ENCODE measurements at regions not wholly inside any gene's neighbourhood (a gene's known extent, or its start where the extent isn't known, plus 50 kb on each side); places are given as distances from the start of the nearest gene placed in this dataset.

DNA sequence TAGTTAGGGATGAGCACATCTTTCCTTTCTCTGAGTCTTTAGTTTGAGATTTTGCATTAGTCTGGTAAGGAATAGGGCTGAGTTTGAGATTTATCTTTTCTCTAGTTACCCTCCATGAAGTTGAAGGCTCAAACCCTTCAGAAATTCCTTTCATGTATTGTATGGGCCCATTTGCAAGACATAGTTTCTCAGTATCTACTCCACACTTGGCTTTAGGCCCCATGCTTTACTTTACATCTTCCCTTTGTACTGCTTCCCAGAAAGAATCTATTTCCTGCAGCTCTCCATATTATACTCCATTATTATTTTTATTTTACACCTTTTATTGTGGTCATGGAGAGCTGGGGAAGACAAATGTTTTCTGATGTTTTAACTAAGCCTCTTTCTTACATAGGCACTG lies 1038.2 kb downstream of the TECRL start:
- intact Hi-C loops (cut with DNase I) = no loop called here
- no peak for DNase-seq

DNA sequence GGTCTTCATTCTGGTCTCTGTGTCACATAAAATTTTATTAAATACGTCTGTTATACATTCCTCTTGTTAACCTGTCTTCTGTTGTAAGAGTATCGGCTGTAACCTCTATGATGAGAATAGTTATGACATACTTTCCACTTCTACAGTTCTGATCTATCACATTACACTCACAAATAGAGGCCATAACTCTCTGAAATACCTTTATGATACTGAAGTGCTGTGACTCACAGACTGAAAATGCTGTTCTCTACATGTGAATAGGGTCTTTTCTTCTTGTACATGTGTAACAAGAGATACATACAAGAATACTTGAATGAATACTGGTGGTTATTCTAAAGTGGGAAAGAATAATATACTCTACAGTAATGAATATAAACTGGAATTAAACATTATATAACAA lies 1047.6 kb downstream of the TECRL start:
- intact Hi-C loops (cut with DNase I) = no loop called here
- DNase-seq = no peak

DNA sequence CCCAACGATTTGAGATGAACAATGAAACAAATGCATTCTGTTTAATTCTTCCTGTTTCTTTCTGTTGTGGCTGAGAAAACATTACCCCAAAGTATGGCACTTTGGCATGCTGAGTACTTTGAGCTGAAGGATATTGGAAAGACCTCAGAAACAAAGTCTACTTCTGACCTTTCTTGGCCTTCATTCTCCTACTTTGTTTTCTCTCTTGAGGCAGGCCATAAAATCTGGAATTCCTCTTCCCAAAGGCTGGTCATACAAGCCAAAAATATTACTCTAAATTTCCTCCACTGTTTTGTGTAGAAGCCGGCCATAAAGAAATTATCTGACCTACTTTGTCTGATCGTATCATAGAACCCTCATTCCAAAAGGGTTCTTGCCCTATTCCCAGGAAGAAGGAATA lies 1048.2 kb downstream of the TECRL start:
- intact Hi-C loops (cut with DNase I) = no loop called here

DNA sequence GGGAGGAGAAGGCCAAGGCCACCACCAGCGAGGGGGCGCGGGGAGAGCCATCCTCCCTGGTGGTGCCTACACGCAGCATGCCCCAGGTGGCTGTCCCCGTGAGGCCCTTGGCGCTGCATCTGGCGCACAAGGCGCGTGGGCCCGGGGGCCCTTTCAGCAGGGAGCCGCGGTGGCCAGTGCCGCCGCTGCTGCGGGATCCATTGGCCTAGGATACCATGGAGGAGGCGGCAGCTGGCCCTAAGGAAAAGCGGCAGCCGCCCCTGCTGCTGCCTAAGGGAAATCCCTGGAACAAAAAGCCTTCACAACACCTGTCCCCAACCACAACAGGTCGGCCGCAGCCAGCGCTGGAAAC lies 1059.6 kb downstream of the TECRL start:
- intact Hi-C loops (cut with DNase I) = no loop called here

More for the DNA sequence above, 1048.2 kb downstream of the TECRL start:
- no peak for DNase-seq

DNA sequence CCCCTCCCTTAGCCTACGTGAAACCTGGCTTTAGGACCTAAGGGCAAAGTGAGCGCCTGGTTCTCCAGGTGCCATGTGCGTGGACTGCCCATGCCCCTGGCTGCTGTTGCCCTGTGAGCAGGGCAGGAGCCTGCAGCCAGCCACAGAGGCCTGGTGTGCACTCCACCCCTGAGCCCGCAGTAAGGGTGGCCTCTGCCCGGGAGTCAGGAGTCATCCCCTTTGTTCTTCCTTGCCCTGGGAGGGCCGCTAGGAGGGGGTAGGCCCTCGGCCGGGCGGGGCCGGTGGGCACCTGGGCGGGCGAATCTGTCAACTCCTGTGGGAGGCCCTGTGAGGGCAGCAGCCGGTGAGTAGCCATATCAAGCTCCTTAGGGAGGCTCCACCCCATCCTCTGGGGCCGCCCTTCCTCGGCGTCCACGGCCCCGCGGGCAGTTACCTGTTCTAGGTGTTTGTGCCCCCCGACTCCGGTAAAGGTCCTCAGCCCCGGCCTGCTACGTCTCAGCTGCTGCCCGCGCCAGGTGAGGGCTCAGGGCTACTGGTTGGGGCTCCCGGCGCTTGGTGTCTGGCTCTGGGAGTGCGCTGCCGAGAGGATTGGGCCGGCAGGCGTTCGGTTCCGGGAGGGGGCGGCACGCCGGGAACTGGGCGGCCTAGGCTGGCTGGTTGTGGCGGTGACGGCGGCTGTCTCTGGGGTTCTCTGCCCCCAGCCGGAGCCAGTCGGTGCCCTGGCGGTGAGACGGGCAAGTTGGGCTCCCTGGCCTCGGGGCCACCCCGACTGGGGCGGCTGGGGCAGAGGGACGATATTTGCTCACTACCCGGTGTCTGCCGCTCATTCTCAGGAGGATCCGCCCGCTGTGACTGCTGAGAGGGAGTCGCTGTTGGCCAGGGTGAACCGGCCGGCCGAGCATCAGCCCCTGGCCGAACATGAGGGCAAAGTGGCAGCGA lies 1060.2 kb downstream of the TECRL start:
- DNase-seq = peak in 2 of 42 donors; percentile 3 to 14
- intact Hi-C loops (cut with DNase I) = no loop called here

More for the DNA sequence above, 1059.6 kb downstream of the TECRL start:
- DNase-seq = no peak

DNA sequence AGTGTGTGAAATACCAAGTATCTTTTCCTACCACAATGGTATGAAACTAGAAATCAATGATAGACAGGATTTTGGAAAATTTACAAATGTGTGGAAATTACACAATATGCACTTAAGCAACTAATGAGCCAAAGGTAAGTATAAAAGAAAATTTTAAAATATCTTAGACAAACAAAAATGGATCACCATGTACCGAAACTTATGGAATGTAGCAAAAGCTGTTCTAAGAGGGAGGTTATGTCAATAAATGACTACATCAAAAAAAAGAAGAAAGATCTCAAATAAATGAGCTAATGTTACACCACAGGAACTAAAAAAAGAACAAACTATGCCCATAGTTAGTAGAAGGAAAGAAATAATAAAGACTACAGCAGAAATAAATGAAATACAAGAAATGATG lies 1084.1 kb downstream of the TECRL start:
- no peak for DNase-seq
- intact Hi-C loops (cut with DNase I) = no loop called here

DNA sequence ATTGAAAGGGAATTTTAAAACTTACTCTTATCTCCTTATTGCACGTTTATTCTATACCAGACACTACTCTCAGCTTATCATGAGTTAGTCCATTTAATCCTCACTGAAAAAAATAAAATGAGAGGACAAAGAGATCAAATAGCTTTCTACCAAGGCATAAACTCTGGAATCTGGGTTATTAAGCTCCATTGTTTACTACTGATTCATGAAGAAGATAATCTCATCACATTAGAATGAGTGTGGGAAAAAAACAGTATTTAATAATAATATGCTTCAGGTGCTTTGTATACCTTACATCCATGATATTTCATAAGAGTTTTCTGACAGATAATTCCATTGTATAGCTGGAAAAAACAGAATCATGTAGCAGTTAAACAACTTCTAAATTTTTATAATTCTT lies 1092.6 kb downstream of the TECRL start:
- intact Hi-C loops (cut with DNase I) = no loop called here
- no peak for DNase-seq

DNA sequence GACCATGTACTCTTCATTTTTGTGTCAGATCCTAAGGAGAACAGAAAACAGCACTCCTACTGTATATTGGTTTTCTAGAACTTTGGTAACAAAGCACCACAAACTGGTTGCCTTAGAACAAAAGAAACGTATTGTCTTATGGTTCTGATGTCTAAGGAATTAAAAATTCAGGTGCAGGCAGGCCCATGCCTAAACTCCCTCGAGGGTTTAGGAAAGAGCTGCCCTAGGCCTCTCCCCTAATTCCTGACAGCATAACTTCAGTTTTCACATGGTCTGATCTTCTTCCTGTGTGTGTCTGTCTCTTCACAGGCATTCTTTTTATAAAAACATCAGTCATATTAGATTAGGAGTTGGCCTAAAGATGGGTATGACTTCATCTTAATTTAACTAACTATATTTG lies 1093.6 kb downstream of the TECRL start:
- DNase-seq = no peak
- intact Hi-C loops (cut with DNase I) = no loop called here

DNA sequence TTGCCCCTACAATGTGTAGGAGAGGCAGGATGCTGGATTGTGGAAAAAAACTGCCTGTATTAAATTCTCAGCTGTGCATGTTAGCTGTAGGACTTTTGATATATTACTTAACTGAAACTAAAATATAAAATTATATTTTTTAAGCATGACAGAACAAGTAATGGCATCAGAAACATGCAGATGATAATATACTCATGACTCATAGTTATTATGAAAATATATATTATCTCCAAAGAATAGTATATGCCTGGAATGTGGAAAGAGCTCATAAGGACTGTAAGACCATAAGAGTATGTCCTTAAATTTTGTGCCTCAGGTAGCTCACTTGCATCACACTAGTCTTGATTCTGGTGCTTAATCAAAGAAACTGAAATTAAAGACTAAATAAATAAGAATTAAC lies 1100.6 kb downstream of the TECRL start:
- no peak for DNase-seq
- intact Hi-C loops (cut with DNase I) = no loop called here

DNA sequence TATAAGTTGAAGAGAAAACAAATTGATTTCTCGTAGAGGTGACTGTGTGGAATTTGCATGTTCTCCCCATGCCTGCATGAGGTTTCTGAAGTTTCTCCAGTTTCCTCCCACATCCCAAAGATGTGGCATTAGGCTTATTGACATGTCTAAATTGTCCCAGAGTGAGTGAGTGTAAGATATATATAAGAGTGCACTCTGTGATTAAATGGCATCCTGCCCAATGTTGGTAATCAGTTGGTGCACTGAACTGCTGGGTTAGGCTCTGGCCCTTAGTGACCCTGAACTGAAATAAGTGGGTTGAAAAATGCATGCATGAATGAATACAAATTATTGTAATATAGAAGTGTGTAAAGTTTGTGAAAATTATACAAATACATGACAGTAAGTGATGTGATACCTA lies 1106.5 kb downstream of the TECRL start:
- DNase-seq = no peak
- intact Hi-C loops (cut with DNase I) = no loop called here

DNA sequence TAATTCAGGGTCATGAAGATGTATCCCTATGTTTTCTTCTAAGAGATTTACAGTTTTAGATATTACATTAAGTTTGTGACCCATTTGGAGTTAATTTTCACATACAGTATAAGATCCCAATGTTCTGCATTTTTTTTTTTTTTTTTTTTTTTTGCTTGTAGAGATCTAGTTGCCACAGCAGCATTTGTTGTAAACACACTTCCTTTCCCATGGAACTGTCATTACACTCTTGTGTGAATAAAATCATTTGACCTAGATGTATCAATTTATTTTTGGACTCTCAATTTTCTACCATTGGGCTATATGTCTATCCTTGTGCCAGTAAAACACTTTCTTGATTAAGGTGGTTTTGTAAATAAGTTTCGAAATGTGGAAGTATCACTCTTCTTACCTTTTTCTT lies 1107.2 kb downstream of the TECRL start:
- intact Hi-C loops (cut with DNase I) = no loop called here
- no peak for DNase-seq

DNA sequence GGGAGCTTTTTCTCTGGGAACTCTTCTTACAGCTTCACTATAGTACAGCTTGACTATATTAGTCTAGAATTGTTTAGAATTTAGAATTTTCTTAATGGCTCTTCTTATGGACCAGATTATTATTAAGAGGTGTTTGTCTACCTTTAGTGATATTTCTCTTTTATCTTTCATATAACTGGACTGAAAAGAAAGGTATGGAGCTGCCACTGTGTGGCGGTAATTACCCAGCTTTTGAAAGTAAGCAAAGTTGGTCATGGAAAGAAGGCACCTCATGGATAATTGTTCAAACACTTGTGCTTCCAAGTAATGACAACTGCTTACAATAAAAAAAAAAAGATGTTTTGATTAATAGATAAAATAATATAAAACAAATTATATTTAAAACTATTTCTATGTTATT lies 1112.5 kb downstream of the TECRL start:
- DNase-seq = no peak
- intact Hi-C loops (cut with DNase I) = no loop called here

DNA sequence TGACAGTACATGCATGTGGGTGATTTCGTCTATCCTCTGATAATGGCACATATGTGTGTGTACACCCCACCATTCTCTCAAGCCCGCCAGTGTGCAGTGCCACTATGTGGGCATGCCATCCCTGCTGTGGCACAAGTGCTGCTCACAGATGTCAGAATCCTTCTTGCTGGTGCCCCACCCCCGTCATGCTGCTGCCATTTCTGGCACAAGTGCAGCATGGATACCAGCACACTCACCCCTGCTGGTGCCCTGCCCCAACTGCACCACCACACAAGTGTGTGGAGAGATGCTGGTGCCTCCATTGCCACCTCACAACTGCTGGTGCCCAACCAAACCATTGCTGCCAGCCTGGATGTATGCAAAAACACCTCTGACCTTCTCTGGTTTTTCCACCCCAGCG lies 1133.8 kb downstream of the TECRL start:
- no peak for DNase-seq
- intact Hi-C loops (cut with DNase I) = no loop called here

DNA sequence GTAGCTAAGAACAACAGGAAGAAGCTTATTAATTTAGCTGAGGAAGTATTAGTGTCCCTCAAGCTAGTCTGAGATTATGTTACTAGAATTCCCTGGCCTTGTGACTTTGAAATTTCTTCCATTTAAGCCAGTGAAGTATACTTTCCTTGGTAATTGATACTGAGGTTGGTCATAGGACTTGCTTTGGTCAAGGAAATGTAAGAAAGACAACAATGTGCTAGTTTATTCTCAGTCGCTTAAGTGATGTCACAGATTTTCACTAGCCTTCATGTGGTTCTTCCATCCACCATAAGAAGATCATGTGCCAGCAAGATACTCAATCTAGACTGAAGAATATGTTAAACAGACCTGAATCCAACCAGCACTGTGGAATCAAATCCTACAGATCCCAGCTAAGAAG lies 1140.1 kb downstream of the TECRL start:
- no peak for DNase-seq
- intact Hi-C loops (cut with DNase I) = no loop called here

DNA sequence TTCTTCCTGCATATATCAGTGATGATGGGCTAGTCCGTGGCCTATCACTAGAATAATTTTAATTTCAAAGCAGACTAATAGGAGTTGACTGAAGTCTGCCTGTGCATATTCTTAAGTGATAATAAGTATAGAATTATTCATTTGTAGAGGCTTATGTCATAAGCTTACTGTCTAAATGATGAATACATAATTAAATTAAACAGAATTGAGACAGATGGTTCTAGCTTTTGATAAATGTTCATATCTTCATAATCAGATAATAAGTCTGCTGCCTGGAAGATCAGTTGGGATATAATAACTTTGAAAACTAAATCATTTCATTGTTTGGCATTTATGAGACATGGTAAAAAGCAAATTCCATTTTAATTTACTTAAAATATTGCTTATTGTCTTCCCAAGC lies 1175.6 kb downstream of the TECRL start:
- DNase-seq = no peak
- intact Hi-C loops (cut with DNase I) = no loop called here

DNA sequence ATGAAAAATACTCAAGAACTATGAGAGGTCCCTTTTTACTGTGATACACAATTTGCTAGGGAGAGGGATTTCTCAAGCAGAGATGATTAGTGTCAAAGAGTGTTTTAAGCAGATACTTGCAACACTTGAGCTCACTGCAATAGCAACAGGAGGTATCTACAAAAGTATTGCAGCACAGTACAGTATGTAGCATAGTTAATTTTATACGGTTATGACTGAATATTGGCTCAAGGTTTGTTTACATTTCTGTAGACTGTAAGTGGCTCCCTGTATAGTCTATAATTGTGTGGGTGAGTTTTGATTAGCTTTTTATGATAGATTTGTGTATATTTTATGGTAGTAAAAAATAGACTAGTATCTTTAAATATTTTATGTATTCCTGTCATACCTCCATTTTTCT lies 1177.2 kb downstream of the TECRL start:
- no peak for DNase-seq
- intact Hi-C loops (cut with DNase I) = no loop called here

DNA sequence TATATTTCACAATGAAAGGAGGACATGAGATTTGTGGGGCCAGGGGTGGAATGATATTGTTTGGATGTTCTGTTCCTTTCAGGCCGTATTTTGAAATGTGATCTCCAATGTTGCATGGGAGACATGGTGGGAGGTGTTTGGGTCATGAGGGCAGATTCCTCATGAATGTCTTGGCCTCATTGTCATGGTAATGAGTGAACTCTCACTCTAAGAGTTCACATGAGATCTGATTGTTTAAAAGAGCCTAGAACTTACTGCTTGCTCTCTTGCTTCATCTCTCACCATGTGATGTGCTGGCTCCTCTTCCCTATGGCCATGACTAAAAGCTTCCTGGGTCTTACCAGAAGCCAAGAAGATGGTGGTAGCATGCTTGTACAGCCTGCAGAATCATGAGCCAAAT lies 1183.0 kb downstream of the TECRL start:
- DNase-seq = no peak
- intact Hi-C loops (cut with DNase I) = no loop called here

DNA sequence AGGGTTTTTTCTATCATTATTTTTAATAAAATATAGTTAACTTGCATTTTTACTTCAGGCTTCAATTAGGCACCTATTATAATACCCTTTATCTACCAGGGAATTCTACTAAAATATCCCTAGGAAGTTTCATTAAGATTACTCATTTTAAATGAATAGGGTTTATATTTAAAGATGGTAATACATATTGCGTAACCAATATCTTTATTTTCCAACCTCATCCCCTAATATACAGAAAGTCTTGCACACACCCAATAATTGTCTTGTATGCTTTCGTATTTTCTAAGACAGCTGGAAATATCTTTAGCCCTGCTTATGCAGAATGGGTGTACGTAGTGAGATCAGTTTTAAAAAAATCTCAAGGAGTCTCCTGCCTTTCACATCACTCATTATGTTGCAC lies 1186.8 kb downstream of the TECRL start:
- intact Hi-C loops (cut with DNase I) = no loop called here
- DNase-seq = no peak

DNA sequence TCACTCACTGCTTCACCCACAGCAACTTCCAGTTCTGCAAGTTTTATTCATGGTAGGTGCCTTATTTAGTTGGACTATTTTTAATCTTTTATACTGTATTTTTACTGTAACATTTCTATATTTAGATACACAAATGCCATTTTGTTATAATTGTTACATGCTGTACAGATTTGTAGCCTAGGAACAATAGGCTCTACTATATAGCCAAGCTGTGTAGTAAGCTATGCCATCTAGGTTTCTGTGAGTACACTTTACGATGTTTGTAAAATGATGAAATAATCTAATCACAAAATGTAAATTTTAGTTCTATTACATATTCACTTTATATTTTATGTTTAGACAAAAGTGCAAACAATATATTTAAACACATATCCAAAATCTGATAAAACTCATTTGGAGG lies 1187.8 kb downstream of the TECRL start:
- DNase-seq = no peak
- intact Hi-C loops (cut with DNase I) = no loop called here

DNA sequence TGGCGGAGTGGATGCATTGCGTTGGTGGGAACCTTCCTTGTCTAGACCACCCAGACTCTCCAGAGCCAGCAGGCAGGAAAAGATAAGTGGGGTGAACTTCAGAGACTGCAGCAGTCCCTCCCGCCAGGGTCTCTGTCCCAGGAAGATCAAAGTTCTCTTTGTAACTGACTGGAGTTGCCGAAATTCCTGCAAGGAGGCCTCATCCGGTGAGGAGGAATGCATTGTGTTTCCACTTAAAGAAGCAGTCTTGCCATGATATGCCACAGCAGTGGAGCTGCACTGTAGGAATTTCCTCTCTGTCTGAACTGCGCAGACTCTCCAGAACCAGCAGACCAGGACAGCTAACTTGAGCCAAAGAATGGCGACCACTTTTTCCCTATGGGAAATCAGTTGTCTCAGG lies 1190.4 kb downstream of the TECRL start:
- intact Hi-C loops (cut with DNase I) = no loop called here
- DNase-seq = no peak

DNA sequence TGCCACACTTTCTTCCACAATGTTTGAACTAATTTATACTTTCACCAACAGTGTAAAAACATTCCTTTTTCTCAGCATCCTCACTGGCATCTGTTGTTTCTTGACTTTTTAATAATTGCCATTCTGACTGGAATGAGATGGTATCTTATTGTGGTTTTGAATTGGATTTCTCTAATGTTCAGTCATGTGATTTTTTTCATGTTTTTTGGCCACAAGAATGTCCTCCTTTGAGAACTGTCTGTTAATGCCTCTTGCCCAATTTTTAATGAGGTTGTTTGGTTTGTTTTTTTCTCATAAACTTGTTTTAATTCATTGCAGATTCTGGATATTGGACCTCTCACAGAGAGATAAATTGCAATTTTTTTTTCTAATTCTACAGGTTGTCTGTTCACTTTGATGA lies 1195.2 kb downstream of the TECRL start:
- DNase-seq = no peak
- intact Hi-C loops (cut with DNase I) = no loop called here
